ENCODE measurements at regions not wholly inside any gene's neighbourhood (a gene's known extent, or its start where the extent isn't known, plus 50 kb on each side); places are given as distances from the start of the nearest gene placed in this dataset.
A peak's percentile ranks its signal among the peaks of the same experiment; 100 is the strongest.

- BruUV-seq (replicated peaks), result no TSS peak
- H3K27me3 ChIP-seq (ENCODE audit: insufficient read depth, low read length), result peaks cover 18% of the 10 kb centered on the region
- no peaks in the 10 kb centered on the region for H3K4me1 ChIP-seq (ENCODE audit: control insufficient read depth in 1 of 2, insufficient read depth in 2 of 2, low read length in 2 of 2)
- TF ChIP-seq MAX (IDR thresholded peaks at IDR 0.05) (0 out of 2 replicates have a peak, but pooled peaks have one; percentile 23), ATF3 (IDR thresholded peaks at IDR 0.05) (peak; percentile 31; the same call in 1 of the 2 replicates), JUND (IDR thresholded peaks at IDR 0.05) (no peak; the same call in 1 of the 2 replicates), EZH2phosphoT487 (IDR thresholded peaks at IDR 0.05; ENCODE audit: borderline replicate concordance) (no peak), RAD21 (IDR thresholded peaks at IDR 0.05; ENCODE audit: low read depth) (no peak), SRF (IDR thresholded peaks at IDR 0.05; ENCODE audit: low read depth) (peak; percentile 43; the same call in 1 of the 2 replicates), EGR1 (IDR thresholded peaks at IDR 0.05; ENCODE audit: low read depth) (no peak), CEBPB (IDR thresholded peaks at IDR 0.05; ENCODE audit: low read depth) (peak; percentile 78), ZNF274 (IDR thresholded peaks at IDR 0.05; ENCODE audit: low read depth, low read length) (no peak), POLR2AphosphoS5 (IDR thresholded peaks at IDR 0.05; ENCODE audit: low read depth, low read length) (no peak), CBX3 (IDR thresholded peaks at IDR 0.05; ENCODE audit: low read depth) (no peak), FOSL1 (IDR thresholded peaks at IDR 0.05; ENCODE audit: low read depth) (0 out of 2 replicates have a peak, but pooled peaks have one; percentile 20), POLR2A (IDR thresholded peaks at IDR 0.05; ENCODE audit: borderline replicate concordance, extremely low read depth, insufficient read depth, insufficient read length) (no peak), SP1 (IDR thresholded peaks at IDR 0.05; ENCODE audit: low read depth) (no peak), CTCF (IDR thresholded peaks at IDR 0.05 in 2 of 3, conservative IDR thresholded peaks at IDR 0.05 in 1 of 3; ENCODE audit: borderline replicate concordance in 1 of 3, insufficient read depth in 1 of 3, low read depth in 2 of 3, low read length in 2 of 3) (no peak)
- no peaks in the 10 kb centered on the region for H3K79me2 ChIP-seq (ENCODE audit: insufficient read depth, low read length)
- no peaks in the 10 kb centered on the region for H4K20me1 ChIP-seq (ENCODE audit: insufficient read depth)
- H3K4me3 ChIP-seq (replicated peaks in 1 of 2; ENCODE audit: low read depth in 1 of 2, low read length in 2 of 2), result no peak overlapping the region
- H3K36me3 ChIP-seq (ENCODE audit: control insufficient read depth in 1 of 2, insufficient read depth in 2 of 2, low read length in 2 of 2), result no peaks in the 10 kb centered on the region
- no peak overlapping the region for H3K27ac ChIP-seq (ENCODE audit: low read depth, low read length)
- no peak overlapping the region for H3K9ac ChIP-seq (ENCODE audit: low read length)
- ChIA-PET CTCF (no interaction called here), RAD21 (ENCODE audit: low non-redundant PET in 1 of 2, low total read pairs in 2 of 2, uncharacterized antibody in 2 of 2, unreplicated experiment in 2 of 2) (no interaction called here), POLR2A (no interaction called here)
- DNase-seq (ENCODE audit: low read depth, low spot score) (peak; percentile 15), ATAC-seq (no peak)
- intact Hi-C loops (cut with micrococcal nuclease), result no loop called here
- no peaks in the 10 kb centered on the region for H3K9me2 ChIP-seq (ENCODE audit: insufficient read depth)
- H3K4me2 ChIP-seq (ENCODE audit: low read length), result no peak overlapping the region
- no peak overlapping the region for H2AFZ ChIP-seq (ENCODE audit: low read depth, low read length, poor library complexity, severe bottlenecking)
- no peaks in the 10 kb centered on the region for H3K9me3 ChIP-seq (ENCODE audit: control insufficient read depth in 1 of 2, insufficient read depth in 1 of 2, low read depth in 1 of 2, low read length in 2 of 2)
These were observed 105.9 kb upstream of the ARHGAP20 start for GRCh38 chr11:110818032-110818687.
